OCI-LY3 (cell line): ENCODE measurements at regions not wholly inside any gene's neighbourhood (a gene's known extent, or its start where the extent isn't known, plus 50 kb on each side); places are given as distances from the start of the nearest gene placed in this dataset.

ENCODE experiments used
- EZH2phosphoT487 ChIP-seq: fragments of 200-600 bp; shearing (Covaris generic); IDR thresholded peaks from 2 replicates; pipeline ENCODE4 v1.6.1; 2018; ENCODE audit warnings: antibody characterized with exemption, mixed run types, low read depth
- TF ChIP-seq, protein P1 (sequence below): fragments of 200-600, 300-600 bp; sonication (generic); IDR thresholded peaks from 2 replicates; pipeline ENCODE4 v1.5.1; 2014; ENCODE audit warnings: antibody characterized with exemption, low read length, low read depth

DNA sequence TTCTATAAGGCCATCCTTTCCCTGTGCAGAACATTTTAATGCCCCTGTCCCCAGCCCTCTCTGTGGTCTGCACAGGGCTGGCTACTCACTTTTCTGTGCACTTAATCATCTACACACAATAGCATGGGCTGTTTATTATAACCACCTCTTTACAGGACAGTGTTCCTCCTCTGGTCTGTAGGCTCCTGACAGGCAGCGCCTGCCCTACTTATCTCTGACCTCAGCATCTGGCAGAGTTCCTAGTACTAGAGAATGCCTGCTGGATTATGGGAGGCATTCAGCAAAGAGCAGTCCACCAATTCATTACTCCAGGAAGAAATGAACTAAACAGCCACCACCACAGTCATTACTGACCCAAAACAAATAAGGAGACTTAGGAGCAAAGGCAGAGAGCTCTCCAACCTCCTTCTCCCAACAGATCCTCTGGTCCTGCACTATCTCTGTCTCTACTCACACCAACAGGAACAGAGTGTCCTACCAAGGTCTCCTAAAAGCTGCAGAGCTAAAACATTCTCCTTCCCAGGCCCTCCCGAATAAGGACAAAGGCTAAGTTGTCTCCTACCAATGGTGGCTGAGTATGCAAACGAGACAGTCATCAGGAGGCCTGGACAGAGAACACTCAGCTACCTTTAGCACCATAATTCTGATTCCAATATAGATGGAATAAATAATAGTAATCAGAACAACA lies 279.2 kb downstream of the QDPR start:
- TF ChIP-seq, protein P1, sequence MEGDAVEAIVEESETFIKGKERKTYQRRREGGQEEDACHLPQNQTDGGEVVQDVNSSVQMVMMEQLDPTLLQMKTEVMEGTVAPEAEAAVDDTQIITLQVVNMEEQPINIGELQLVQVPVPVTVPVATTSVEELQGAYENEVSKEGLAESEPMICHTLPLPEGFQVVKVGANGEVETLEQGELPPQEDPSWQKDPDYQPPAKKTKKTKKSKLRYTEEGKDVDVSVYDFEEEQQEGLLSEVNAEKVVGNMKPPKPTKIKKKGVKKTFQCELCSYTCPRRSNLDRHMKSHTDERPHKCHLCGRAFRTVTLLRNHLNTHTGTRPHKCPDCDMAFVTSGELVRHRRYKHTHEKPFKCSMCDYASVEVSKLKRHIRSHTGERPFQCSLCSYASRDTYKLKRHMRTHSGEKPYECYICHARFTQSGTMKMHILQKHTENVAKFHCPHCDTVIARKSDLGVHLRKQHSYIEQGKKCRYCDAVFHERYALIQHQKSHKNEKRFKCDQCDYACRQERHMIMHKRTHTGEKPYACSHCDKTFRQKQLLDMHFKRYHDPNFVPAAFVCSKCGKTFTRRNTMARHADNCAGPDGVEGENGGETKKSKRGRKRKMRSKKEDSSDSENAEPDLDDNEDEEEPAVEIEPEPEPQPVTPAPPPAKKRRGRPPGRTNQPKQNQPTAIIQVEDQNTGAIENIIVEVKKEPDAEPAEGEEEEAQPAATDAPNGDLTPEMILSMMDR: no peak
- TF ChIP-seq EZH2phosphoT487: no peak
